ENCODE measurements at regions not wholly inside any gene's neighbourhood (a gene's known extent, or its start where the extent isn't known, plus 50 kb on each side); places are given as distances from the start of the nearest gene placed in this dataset.
"Not testable (repeated sequence)": the region's sequence is repeated elsewhere in the genome, so short reads cannot be mapped to it uniquely, and the experiment has no call there.

- TF ChIP-seq POLR2A (IDR thresholded peaks at IDR 0.05) (no peak), CTCF (IDR thresholded peaks at IDR 0.05) (no peak)
These were observed 453.1 kb upstream of the GCFC2 start for GRCh38 chr2:76163860-76164259.

GRCh38 chr2:76160670-76161069 is 450.0 kb upstream of the GCFC2 start:
- no peak for TF ChIP-seq CTCF (IDR thresholded peaks at IDR 0.05)
- TF ChIP-seq POLR2A (IDR thresholded peaks at IDR 0.05), result no peak
- DNase-seq (ENCODE audit: low spot score in 2 of 2), result no peak
- WGBS, 2 donors, result 84 to 85% methylated on average over 3 of the region's 3 CpGs
- no peak overlapping the region for H3K4me3 ChIP-seq (ENCODE audit: low read depth, poor library complexity, severe bottlenecking)
- intact Hi-C loops (cut with DNase I; ENCODE audit: low total_unique reads), result no loop called here

More at GRCh38 chr2:76163860-76164259, 453.1 kb upstream of the GCFC2 start:
- intact Hi-C loops (cut with DNase I; ENCODE audit: low total_unique reads), result no loop called here
- WGBS, 2 donors, result 74 to 75% methylated on average over 4 of the region's 4 CpGs
- DNase-seq (ENCODE audit: low spot score in 2 of 2), result no peak
- no peak overlapping the region for H3K4me3 ChIP-seq (ENCODE audit: low read depth, poor library complexity, severe bottlenecking)

- TF ChIP-seq CTCF (IDR thresholded peaks at IDR 0.05) (no peak), POLR2A (IDR thresholded peaks at IDR 0.05) (no peak)
- no peak for DNase-seq (ENCODE audit: low spot score in 2 of 2)
- H3K4me3 ChIP-seq (ENCODE audit: low read depth, poor library complexity, severe bottlenecking), result no peak overlapping the region
- 57 to 73% methylated on average over 1 of the region's 1 CpG for WGBS, 2 donors
- intact Hi-C loops (cut with DNase I; ENCODE audit: low total_unique reads), result no loop called here
These were observed 448.4 kb upstream of the GCFC2 start for GRCh38 chr2:76159042-76159648.

- 76 to 79% methylated on average over 2 of the region's 2 CpGs for WGBS, 2 donors
- DNase-seq (ENCODE audit: low spot score in 2 of 2), result no peak
- intact Hi-C loops (cut with DNase I; ENCODE audit: low total_unique reads), result no loop called here
- TF ChIP-seq CTCF (IDR thresholded peaks at IDR 0.05) (no peak), POLR2A (IDR thresholded peaks at IDR 0.05) (no peak)
- no peak overlapping the region for H3K4me3 ChIP-seq (ENCODE audit: low read depth, poor library complexity, severe bottlenecking)
These were observed 446.8 kb upstream of the GCFC2 start for GRCh38 chr2:76157531-76157930.

- TF ChIP-seq POLR2A (IDR thresholded peaks at IDR 0.05) (no peak), CTCF (IDR thresholded peaks at IDR 0.05) (no peak)
- H3K4me3 ChIP-seq (ENCODE audit: low read depth, poor library complexity, severe bottlenecking), result no peak overlapping the region
- intact Hi-C loops (cut with DNase I; ENCODE audit: low total_unique reads), result no loop called here
- 38 to 41% methylated on average over 3 of the region's 3 CpGs for WGBS, 2 donors
- no peak for DNase-seq (ENCODE audit: low spot score in 2 of 2)
These were observed 444.3 kb upstream of the GCFC2 start for GRCh38 chr2:76154981-76155380.

- TF ChIP-seq POLR2A (IDR thresholded peaks at IDR 0.05) (no peak), CTCF (IDR thresholded peaks at IDR 0.05) (no peak)
- intact Hi-C loops (cut with DNase I; ENCODE audit: low total_unique reads), result no loop called here
- DNase-seq (ENCODE audit: low spot score in 2 of 2), result no peak
- no peak overlapping the region for H3K4me3 ChIP-seq (ENCODE audit: low read depth, poor library complexity, severe bottlenecking)
These were observed 439.1 kb upstream of the GCFC2 start for GRCh38 chr2:76149846-76150245.

GRCh38 chr2:76139303-76139702 is 428.6 kb upstream of the GCFC2 start:
- H3K4me3 ChIP-seq (ENCODE audit: low read depth, poor library complexity, severe bottlenecking); DNase-seq (ENCODE audit: low spot score in 2 of 2); intact Hi-C loops (cut with DNase I; ENCODE audit: low total_unique reads): not testable (repeated sequence)
- 83 to 86% methylated on average over 3 of the region's 3 CpGs for WGBS, 2 donors
